ENCODE measurements at regions not wholly inside any gene's neighbourhood (a gene's known extent, or its start where the extent isn't known, plus 50 kb on each side); places are given as distances from the start of the nearest gene placed in this dataset.

DNA sequence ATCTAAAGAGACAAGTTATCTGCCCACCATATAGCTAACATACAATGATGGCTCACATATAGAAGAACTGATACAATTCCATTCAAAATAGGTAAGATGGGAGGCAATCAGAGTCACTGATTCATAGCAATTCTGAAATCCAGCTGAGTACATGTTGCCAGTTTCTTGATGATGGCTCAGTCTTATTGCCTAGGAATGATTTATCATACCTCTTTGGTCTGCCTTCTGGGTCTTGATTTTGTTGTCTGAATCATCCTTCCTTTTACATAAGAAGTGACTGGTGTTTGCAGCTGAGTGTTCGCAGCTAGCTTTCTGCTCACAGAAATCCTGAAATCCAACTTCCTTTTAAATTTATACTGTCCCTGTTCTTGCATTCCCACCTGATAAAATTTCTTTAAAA is 463.2 kb upstream of the MGAT4C start:
- TF ChIP-seq ZNF114 (tag by site-specific recombination; IDR thresholded peaks at IDR 0.05) (no peak), SP2 (tag by site-specific recombination; IDR thresholded peaks at IDR 0.05) (no peak), SALL2 (tag by site-specific recombination; IDR thresholded peaks at IDR 0.05; ENCODE audit: borderline replicate concordance) (no peak)
